K562 (cell line): ENCODE measurements at regions not wholly inside any gene's neighbourhood (a gene's known extent, or its start where the extent isn't known, plus 50 kb on each side); places are given as distances from the start of the nearest gene placed in this dataset.

Source experiments
- ATAC-seq: fragments of 200-7000 bp; cut with Tn5 transposase; 3 replicates; pipeline ENCODE4 v1.9.1; 2020; ENCODE audit warnings: moderate library complexity
- BruUV-seq: library from RNA; stranded (reverse); fragments of 400-500 nt; replicated peaks from 2 replicates; lab custom pipeline; 2021; lab: Mats Ljungman, UMichigan
- CTCF ChIA-PET: fragments of 300-600 bp; formaldehyde crosslinking; extraction: SDS; loops from one replicate; lab custom pipeline; 2021; ENCODE audit warnings: low intra/inter-chr PET ratio; lab: Yijun Ruan, JAX
- POLR2A ChIA-PET: fragments of 300-600, 350-650 bp; sonication (Branson Sonifier 250); formaldehyde crosslinking; extraction: SDS; loops from one replicate; lab custom pipeline; 2021; ENCODE audit warnings: antibody characterized with exemption, inconsistent platforms; lab: Yijun Ruan, JAX
- DNase-seq, 4 experiments: peaks; one replicate each; pipeline versions ENCODE4 v3.0.0 to v3.0.0-alpha.2; 2011 to 2018; ENCODE audit warnings: low spot score in 3 of 4, mixed read lengths in 3 of 4; ENCODE audit errors: extremely low read depth in 1 of 4
- FAIRE-seq: peaks from 2 replicates; lab custom pipeline; 2011; peaks lifted over from hg19 to GRCh38; lab: Jason Lieb, UNC
- H2AFZ ChIP-seq: 2 replicates; pipeline ENCODE4 v1.6.0; 2011; ENCODE audit warnings: low read depth, low read length, control low read depth, inconsistent platforms
- H3K27ac ChIP-seq: fragments of 200-600 bp; 3 replicates; pipeline ENCODE4 v1.8.0; 2011; ENCODE audit warnings: low read depth, mild to moderate bottlenecking, control low read depth, inconsistent platforms, low read length, moderate library complexity, mixed read lengths; ENCODE audit errors: extremely low read depth
- H3K27me3 ChIP-seq, 2 experiments: fragments of 300-600 bp in 1 of 2; 2 replicates in 1 of 2; 3 replicates in 1 of 2; pipeline versions ENCODE4 v1.6.0 to v1.8.0; 2011; ENCODE audit warnings: inconsistent platforms in 2 of 2, low read length in 2 of 2, mild to moderate bottlenecking in 1 of 2, mixed read lengths in 1 of 2, moderate library complexity in 1 of 2; ENCODE audit not compliant: control insufficient read depth in 2 of 2, insufficient read depth in 2 of 2
- H3K36me3 ChIP-seq: fragments of 300-600 bp; 3 replicates; pipeline ENCODE4 v1.8.0; 2011; ENCODE audit warnings: mild to moderate bottlenecking, low read length, inconsistent platforms; ENCODE audit not compliant: control insufficient read depth, insufficient read depth
- H3K4me1 ChIP-seq, 2 experiments: fragments of 200-600 bp in 1 of 2; replicated peaks in 1 of 2; 2 replicates in 1 of 2; 3 replicates in 1 of 2; pipeline versions ENCODE4 v1.5.1 to v1.8.0; 2011; ENCODE audit warnings: inconsistent platforms in 2 of 2, low read length in 2 of 2, mild to moderate bottlenecking in 1 of 2, mixed read lengths in 1 of 2, moderate library complexity in 1 of 2; ENCODE audit not compliant: control insufficient read depth in 2 of 2, insufficient read depth in 2 of 2
- H3K4me2 ChIP-seq: 2 replicates; pipeline ENCODE4 v1.6.1; 2011; ENCODE audit warnings: low read length, control low read depth, inconsistent platforms, mixed read lengths; ENCODE audit not compliant: insufficient read depth
- H3K4me3 ChIP-seq: fragments of 200-600 bp; sonication (generic), shearing (Covaris generic); 2 replicates; pipeline ENCODE4 v1.5.1; 2016; ENCODE audit warnings: control low read depth, inconsistent platforms
- H3K79me2 ChIP-seq: fragments of 200-600 bp; 3 replicates; pipeline ENCODE4 v1.8.0; 2011; ENCODE audit warnings: low read length, inconsistent platforms; ENCODE audit not compliant: control insufficient read depth, insufficient read depth
- H3K9ac ChIP-seq, 2 experiments: 2 replicates each; pipeline versions ENCODE4 v1.6.0 to v1.6.1; 2011; ENCODE audit warnings: low read depth in 2 of 2, low read length in 2 of 2, control low read depth in 1 of 2, inconsistent platforms in 1 of 2, mild to moderate bottlenecking in 1 of 2, mixed read lengths in 1 of 2; ENCODE audit not compliant: insufficient read depth in 1 of 2
- H3K9me1 ChIP-seq: one replicate; pipeline ENCODE4 v1.6.0; 2011; ENCODE audit warnings: inconsistent platforms, mild to moderate bottlenecking, low read length, moderate library complexity; ENCODE audit not compliant: control insufficient read depth, insufficient read depth
- H3K9me3 ChIP-seq: replicated peaks from 2 replicates; pipeline ENCODE4 v1.5.1; 2011; ENCODE audit warnings: low read depth, low read length, inconsistent platforms; ENCODE audit not compliant: control insufficient read depth, insufficient read depth
- H4K20me1 ChIP-seq: replicated peaks from 2 replicates; pipeline ENCODE4 v1.6.1; 2011; ENCODE audit warnings: low read length, inconsistent platforms, mixed read lengths; ENCODE audit not compliant: control insufficient read depth, insufficient read depth
- ADNP ChIP-seq: fragments of 200-800 bp; sonication (Bioruptor generic); IDR thresholded peaks from 2 replicates; pipeline ENCODE4 v1.6.1; 2016; ENCODE audit warnings: missing genetic modification characterization, missing compliant biosample characterization
- CEBPG ChIP-seq, 3 experiments: fragments of 200-800 bp in 1 of 3; sonication (Bioruptor generic) in 1 of 3; sonication (generic) in 1 of 3; formaldehyde crosslinking in 1 of 3; IDR thresholded peaks in 2 of 3; conservative IDR thresholded peaks in 1 of 3; 2 replicates each; pipeline versions ENCODE4 v1.6.1 to v1.8.0; 2016 to 2022; ENCODE audit warnings: missing compliant biosample characterization in 2 of 3, missing genetic modification characterization in 2 of 3, mild to moderate bottlenecking in 1 of 3, missing genetic modification reagents in 1 of 3
- GATA2 ChIP-seq: sonication (generic); formaldehyde crosslinking; IDR thresholded peaks from 2 replicates; pipeline ENCODE4 v1.4.0; 2020; ENCODE audit warnings: mild to moderate bottlenecking, missing genetic modification reagents
- HDAC1 ChIP-seq, 2 experiments: fragments of 450-650 bp; IDR thresholded peaks; 2 replicates each; pipeline ENCODE4 v1.6.1; 2016 to 2017; ENCODE audit warnings: inconsistent platforms in 1 of 2, mild to moderate bottlenecking in 1 of 2, moderate library complexity in 1 of 2
- MEIS2 ChIP-seq: fragments of 450-650 bp; IDR thresholded peaks from 2 replicates; pipeline ENCODE4 v1.6.1; 2014; ENCODE audit warnings: mild to moderate bottlenecking; ENCODE audit not compliant: partially characterized antibody
- NEUROD1 ChIP-seq: fragments of 150-350 bp; IDR thresholded peaks from 2 replicates; pipeline ENCODE4 v1.6.1; 2014; ENCODE audit warnings: borderline replicate concordance, low read length, low read depth; ENCODE audit not compliant: partially characterized antibody
- OTX1 ChIP-seq: fragments of 450-650 bp; formaldehyde crosslinking; IDR thresholded peaks from 2 replicates; pipeline ENCODE4 v1.4.0; 2022; ENCODE audit warnings: mild to moderate bottlenecking
- WGBS: fragments of 100-300 bp; shearing (Covaris generic); methylation state at CpG from one replicate; pipeline ENCODE4 v1.1.6; 2016; ENCODE audit warnings: low coverage, mixed read lengths; ENCODE audit not compliant: insufficient coverage; ENCODE audit errors: missing lambda C conversion rate; 5-methylcytosine and 5-hydroxymethylcytosine counted together
- in situ Hi-C: fragments of 300-500 bp; cut with MboI; formaldehyde crosslinking; loops from 4 replicates; pipeline ENCODE4 v1.15.0; 2018; ENCODE audit warnings: inconsistent platforms, mixed read lengths
- intact Hi-C: fragments of 100-400 bp; cut with micrococcal nuclease; formaldehyde crosslinking; loops from 2 replicates; pipeline ENCODE4 v1.14.2; 2022
- TF ChIP-seq, protein P1 (sequence below): fragments of 150-350 bp; IDR thresholded peaks from 2 replicates; pipeline ENCODE4 v1.6.1; 2014; ENCODE audit warnings: low read depth, mild to moderate bottlenecking, low read length, borderline replicate concordance
- TF ChIP-seq, protein P2 (sequence below), 2 experiments: fragments of 450-650 bp; IDR thresholded peaks; 2 replicates each; pipeline ENCODE4 v1.6.1; 2016
- TF ChIP-seq, protein P3 (sequence below): sonication (generic); formaldehyde crosslinking; IDR thresholded peaks from 2 replicates; pipeline ENCODE4 v1.8.1; 2023; ENCODE audit warnings: mild to moderate bottlenecking, missing genetic modification reagents

DNA sequence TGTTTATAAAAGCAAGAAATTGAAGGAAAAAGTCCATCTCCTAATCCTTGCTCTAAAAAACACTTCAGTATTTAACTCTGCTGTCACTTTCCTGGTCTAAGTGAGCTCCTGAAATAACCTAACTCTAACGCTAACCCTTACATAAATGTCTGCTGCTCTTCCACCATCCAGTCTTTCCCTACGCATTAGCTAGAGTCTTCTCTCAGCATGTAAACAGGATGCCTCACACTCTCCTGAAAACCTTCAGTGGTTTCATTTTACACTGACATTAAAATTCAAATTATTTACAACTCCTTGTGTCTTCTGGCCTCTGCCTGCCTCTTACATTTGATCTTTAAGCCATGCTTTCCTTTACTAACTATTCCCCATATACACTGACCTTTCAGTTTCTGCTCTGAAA, 697.6 kb upstream of the CXADR start:
- H3K79me2 ChIP-seq: no peaks in the 10 kb centered on the region
- FAIRE-seq (no peak), ATAC-seq (no peak), DNase-seq (no peak)
- H3K27me3 ChIP-seq: no peaks in the 10 kb centered on the region
- ChIA-PET CTCF (no interaction called here), POLR2A (no interaction called here)
- no peak overlapping the region for H3K4me2 ChIP-seq
- no TSS peak for BruUV-seq
- H3K4me3 ChIP-seq: no peak overlapping the region
- no peaks in the 10 kb centered on the region for H3K9me3 ChIP-seq
- 0% methylated on average over 2 of the region's 2 CpGs for WGBS
- H3K27ac ChIP-seq: no peak overlapping the region
- no peaks in the 10 kb centered on the region for H4K20me1 ChIP-seq
- no peak overlapping the region for H3K9ac ChIP-seq
- intact Hi-C loops: no loop called here
- no peak for TF ChIP-seq MEIS2
- TF ChIP-seq, protein P1, sequence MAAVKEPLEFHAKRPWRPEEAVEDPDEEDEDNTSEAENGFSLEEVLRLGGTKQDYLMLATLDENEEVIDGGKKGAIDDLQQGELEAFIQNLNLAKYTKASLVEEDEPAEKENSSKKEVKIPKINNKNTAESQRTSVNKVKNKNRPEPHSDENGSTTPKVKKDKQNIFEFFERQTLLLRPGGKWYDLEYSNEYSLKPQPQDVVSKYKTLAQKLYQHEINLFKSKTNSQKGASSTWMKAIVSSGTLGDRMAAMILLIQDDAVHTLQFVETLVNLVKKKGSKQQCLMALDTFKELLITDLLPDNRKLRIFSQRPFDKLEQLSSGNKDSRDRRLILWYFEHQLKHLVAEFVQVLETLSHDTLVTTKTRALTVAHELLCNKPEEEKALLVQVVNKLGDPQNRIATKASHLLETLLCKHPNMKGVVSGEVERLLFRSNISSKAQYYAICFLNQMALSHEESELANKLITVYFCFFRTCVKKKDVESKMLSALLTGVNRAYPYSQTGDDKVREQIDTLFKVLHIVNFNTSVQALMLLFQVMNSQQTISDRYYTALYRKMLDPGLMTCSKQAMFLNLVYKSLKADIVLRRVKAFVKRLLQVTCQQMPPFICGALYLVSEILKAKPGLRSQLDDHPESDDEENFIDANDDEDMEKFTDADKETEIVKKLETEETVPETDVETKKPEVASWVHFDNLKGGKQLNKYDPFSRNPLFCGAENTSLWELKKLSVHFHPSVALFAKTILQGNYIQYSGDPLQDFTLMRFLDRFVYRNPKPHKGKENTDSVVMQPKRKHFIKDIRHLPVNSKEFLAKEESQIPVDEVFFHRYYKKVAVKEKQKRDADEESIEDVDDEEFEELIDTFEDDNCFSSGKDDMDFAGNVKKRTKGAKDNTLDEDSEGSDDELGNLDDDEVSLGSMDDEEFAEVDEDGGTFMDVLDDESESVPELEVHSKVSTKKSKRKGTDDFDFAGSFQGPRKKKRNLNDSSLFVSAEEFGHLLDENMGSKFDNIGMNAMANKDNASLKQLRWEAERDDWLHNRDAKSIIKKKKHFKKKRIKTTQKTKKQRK: no peak
- TF ChIP-seq, protein P2, sequence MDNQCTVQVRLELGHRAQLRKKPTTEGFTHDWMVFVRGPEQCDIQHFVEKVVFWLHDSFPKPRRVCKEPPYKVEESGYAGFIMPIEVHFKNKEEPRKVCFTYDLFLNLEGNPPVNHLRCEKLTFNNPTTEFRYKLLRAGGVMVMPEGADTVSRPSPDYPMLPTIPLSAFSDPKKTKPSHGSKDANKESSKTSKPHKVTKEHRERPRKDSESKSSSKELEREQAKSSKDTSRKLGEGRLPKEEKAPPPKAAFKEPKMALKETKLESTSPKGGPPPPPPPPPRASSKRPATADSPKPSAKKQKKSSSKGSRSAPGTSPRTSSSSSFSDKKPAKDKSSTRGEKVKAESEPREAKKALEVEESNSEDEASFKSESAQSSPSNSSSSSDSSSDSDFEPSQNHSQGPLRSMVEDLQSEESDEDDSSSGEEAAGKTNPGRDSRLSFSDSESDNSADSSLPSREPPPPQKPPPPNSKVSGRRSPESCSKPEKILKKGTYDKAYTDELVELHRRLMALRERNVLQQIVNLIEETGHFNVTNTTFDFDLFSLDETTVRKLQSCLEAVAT (IDR thresholded peaks at IDR 0.05): no peak
- no peak for TF ChIP-seq CEBPG (CRISPR knock-in tag; IDR thresholded peaks at IDR 0.05)
- no peak for TF ChIP-seq CEBPG (tag; conservative IDR thresholded peaks at IDR 0.05 in 1 of 2, IDR thresholded peaks at IDR 0.05 in 1 of 2)
- TF ChIP-seq NEUROD1: no peak
- TF ChIP-seq, protein P3, sequence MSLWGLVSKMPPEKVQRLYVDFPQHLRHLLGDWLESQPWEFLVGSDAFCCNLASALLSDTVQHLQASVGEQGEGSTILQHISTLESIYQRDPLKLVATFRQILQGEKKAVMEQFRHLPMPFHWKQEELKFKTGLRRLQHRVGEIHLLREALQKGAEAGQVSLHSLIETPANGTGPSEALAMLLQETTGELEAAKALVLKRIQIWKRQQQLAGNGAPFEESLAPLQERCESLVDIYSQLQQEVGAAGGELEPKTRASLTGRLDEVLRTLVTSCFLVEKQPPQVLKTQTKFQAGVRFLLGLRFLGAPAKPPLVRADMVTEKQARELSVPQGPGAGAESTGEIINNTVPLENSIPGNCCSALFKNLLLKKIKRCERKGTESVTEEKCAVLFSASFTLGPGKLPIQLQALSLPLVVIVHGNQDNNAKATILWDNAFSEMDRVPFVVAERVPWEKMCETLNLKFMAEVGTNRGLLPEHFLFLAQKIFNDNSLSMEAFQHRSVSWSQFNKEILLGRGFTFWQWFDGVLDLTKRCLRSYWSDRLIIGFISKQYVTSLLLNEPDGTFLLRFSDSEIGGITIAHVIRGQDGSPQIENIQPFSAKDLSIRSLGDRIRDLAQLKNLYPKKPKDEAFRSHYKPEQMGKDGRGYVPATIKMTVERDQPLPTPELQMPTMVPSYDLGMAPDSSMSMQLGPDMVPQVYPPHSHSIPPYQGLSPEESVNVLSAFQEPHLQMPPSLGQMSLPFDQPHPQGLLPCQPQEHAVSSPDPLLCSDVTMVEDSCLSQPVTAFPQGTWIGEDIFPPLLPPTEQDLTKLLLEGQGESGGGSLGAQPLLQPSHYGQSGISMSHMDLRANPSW (CRISPR knock-in tag): no peak
- TF ChIP-seq OTX1 (CRISPR knock-in tag): no peak
- TF ChIP-seq HDAC1 (IDR thresholded peaks at IDR 0.05): no peak
- TF ChIP-seq GATA2 (CRISPR knock-in tag): no peak
- TF ChIP-seq ADNP: no peak
- no peaks in the 10 kb centered on the region for H3K4me1 ChIP-seq
- H2AFZ ChIP-seq: no peak overlapping the region
- no peaks in the 10 kb centered on the region for H3K9me1 ChIP-seq
- in situ Hi-C loops: no loop called here
- H3K36me3 ChIP-seq: no peaks in the 10 kb centered on the region
